Upper lobe of left lung (tissue), 6 donors: ENCODE measurements at regions not wholly inside any gene's neighbourhood (a gene's known extent, or its start where the extent isn't known, plus 50 kb on each side); places are given as distances from the start of the nearest gene placed in this dataset.

Experiments used
- ATAC-seq, 2 donors: fragments of 200-7000 bp; cut with Tn5 transposase; one replicate each; pipeline ENCODE4 v1.9.1; 2022; ENCODE audit warnings: mild to moderate bottlenecking in 2 of 2, moderate library complexity in 2 of 2; ENCODE audit not compliant: low FRiP score in 2 of 2
- DNase-seq, 2 donors: peaks; one replicate each; pipeline ENCODE4 v3.0.0-alpha.2; 2019 to 2020
- H3K27ac ChIP-seq, 4 donors: fragments of 200-600 bp; sonication (generic); one replicate each; pipeline ENCODE4 v1.5.1; 2016 to 2019
- H3K27me3 ChIP-seq, 4 donors: fragments of 200-600 bp; sonication (generic); one replicate each; pipeline ENCODE4 v1.5.1; 2017 to 2019
- H3K36me3 ChIP-seq, 4 donors: fragments of 200-600 bp; sonication (generic); one replicate each; pipeline ENCODE4 v1.5.1; 2016 to 2019
- H3K4me1 ChIP-seq, 4 donors: fragments of 200-600 bp; sonication (generic); one replicate each; pipeline ENCODE4 v1.5.1; 2018 to 2019
- H3K4me3 ChIP-seq, 4 donors: fragments of 200-600 bp; sonication (generic); one replicate each; pipeline ENCODE4 v1.5.1; 2017 to 2019; ENCODE audit warnings: mild to moderate bottlenecking in 2 of 4, moderate library complexity in 1 of 4
- H3K9me3 ChIP-seq, 4 donors: fragments of 200-600 bp; sonication (generic); one replicate each; pipeline ENCODE4 v1.5.1; 2018 to 2019
- EP300 ChIP-seq, 4 donors: sonication (generic); formaldehyde crosslinking; IDR thresholded peaks; one replicate each; pipeline ENCODE4 v1.5.1; 2017; ENCODE audit warnings: antibody characterized with exemption in 4 of 4, control low read depth in 2 of 4
- POLR2A ChIP-seq, 4 donors: fragments of 450-650 bp; IDR thresholded peaks; one replicate each; pipeline ENCODE4 v1.5.1; 2016 to 2017; ENCODE audit warnings: antibody characterized with exemption in 4 of 4, mild to moderate bottlenecking in 2 of 4
- POLR2AphosphoS5 ChIP-seq, 2 donors: sonication (generic); formaldehyde crosslinking; IDR thresholded peaks; one replicate each; pipeline ENCODE4 v1.5.1; 2017; ENCODE audit warnings: antibody characterized with exemption in 2 of 2
- WGBS, 2 donors: methylation state at CpG; one replicate each; pipeline ENCODE4 v1.1.5; 2017 to 2018; 5-methylcytosine and 5-hydroxymethylcytosine counted together
- TF ChIP-seq, protein P1 (sequence below), 6 experiments: fragments of 450-650 bp in 4 of 6; fragments of 200-600 bp in 2 of 6; sonication (generic) in 2 of 6; IDR thresholded peaks; one replicate each; pipeline ENCODE4 v1.5.1; 2016 to 2019; ENCODE audit warnings: antibody characterized with exemption in 6 of 6
- donor health status: DM: no; HTN: no; CAD: no; lungs with moderate emphysema.
- donor health status: DM: no; HTN: yes; CAD: no; lungs with severe emphysema.

GRCh38 chr3:166100730-166101129, 263.5 kb upstream of the BCHE start:
- no peaks in the 10 kb centered on the region for H3K27me3 ChIP-seq
- ATAC-seq: no peak
- TF ChIP-seq EP300 (IDR thresholded peaks at IDR 0.05) (no peak), POLR2AphosphoS5 (IDR thresholded peaks at IDR 0.05) (no peak), POLR2A (IDR thresholded peaks at IDR 0.05) (no peak)
- TF ChIP-seq, protein P1, sequence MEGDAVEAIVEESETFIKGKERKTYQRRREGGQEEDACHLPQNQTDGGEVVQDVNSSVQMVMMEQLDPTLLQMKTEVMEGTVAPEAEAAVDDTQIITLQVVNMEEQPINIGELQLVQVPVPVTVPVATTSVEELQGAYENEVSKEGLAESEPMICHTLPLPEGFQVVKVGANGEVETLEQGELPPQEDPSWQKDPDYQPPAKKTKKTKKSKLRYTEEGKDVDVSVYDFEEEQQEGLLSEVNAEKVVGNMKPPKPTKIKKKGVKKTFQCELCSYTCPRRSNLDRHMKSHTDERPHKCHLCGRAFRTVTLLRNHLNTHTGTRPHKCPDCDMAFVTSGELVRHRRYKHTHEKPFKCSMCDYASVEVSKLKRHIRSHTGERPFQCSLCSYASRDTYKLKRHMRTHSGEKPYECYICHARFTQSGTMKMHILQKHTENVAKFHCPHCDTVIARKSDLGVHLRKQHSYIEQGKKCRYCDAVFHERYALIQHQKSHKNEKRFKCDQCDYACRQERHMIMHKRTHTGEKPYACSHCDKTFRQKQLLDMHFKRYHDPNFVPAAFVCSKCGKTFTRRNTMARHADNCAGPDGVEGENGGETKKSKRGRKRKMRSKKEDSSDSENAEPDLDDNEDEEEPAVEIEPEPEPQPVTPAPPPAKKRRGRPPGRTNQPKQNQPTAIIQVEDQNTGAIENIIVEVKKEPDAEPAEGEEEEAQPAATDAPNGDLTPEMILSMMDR (IDR thresholded peaks at IDR 0.05): no peak
- WGBS, 2 donors: 85 to 95% methylated on average over 1 of the region's 1 CpG
- H3K4me3 ChIP-seq: no peak overlapping the region
- no peaks in the 10 kb centered on the region for H3K4me1 ChIP-seq
- no peak for DNase-seq
- H3K36me3 ChIP-seq: no peaks in the 10 kb centered on the region
- no peaks in the 10 kb centered on the region for H3K9me3 ChIP-seq
- H3K27ac ChIP-seq: no peak overlapping the region

DNA sequence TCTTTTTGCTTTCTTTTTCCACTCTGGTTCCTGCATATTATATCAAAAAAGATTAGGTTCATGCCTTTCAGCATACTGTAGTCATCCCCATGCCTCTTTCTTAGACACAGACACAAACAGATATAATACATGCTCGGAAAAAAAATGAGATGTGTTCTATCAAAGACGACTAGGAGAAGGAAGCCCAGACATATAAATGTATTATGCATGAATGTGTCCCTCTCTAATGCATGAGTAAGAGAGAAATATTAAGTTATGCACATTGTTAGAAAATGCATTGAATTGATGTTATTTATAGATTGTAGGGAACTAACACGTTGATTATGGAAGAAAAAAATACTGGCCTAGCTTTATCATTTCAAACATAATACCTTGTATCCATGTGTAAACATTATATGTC, 252.4 kb upstream of the BCHE start:
- no peak for ATAC-seq
- WGBS, 2 donors: 80% methylated on average over 3 of the region's 3 CpGs
- Histone ChIP-seq H3K4me1 (no peaks in the 10 kb centered on the region), H3K9me3 (no peaks in the 10 kb centered on the region), H3K27me3 (no peaks in the 10 kb centered on the region), H3K4me3 (no peak overlapping the region), H3K36me3 (no peaks in the 10 kb centered on the region), H3K27ac (no peak overlapping the region)
- TF ChIP-seq, protein P1 (IDR thresholded peaks at IDR 0.05): no peak
- no peak for TF ChIP-seq EP300 (IDR thresholded peaks at IDR 0.05)
- TF ChIP-seq POLR2A (IDR thresholded peaks at IDR 0.05): no peak
- TF ChIP-seq POLR2AphosphoS5 (IDR thresholded peaks at IDR 0.05): no peak
- no peak for DNase-seq

DNA sequence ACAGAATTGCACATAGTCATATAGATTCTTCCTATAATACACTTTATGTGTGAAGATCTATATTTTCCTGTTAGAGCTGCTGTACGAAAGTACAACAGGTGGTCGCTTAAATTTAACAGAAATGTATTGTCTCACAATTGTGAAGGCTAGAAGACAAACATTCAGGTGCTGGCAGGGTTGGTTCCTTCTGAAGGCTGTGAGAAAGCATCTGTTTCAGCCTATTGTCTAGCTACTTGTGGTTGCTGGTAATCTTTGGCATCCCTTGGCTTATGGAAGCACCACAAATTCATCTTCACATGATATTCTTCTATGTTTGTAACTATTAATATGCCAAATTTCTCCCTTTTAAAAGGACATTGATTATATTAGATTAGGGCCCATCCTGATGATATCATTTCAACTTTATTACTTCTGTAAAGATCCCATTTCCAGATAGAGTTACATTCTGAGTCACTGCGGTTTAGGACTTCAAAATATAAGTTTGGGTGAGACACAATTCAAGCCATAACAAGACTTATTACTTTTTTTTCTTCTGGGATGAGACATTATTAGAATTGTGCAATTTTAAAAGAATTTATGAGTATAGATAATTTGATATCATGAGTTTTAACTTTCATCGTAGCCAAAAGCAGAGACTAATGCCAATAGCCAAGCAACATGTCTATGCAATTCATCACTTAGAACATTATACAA, 248.1 kb upstream of the BCHE start:
- no peaks in the 10 kb centered on the region for H3K36me3 ChIP-seq
- ATAC-seq (no peak), DNase-seq (no peak)
- no peak for TF ChIP-seq EP300 (IDR thresholded peaks at IDR 0.05)
- no peak for TF ChIP-seq POLR2A (IDR thresholded peaks at IDR 0.05)
- no peak for TF ChIP-seq POLR2AphosphoS5 (IDR thresholded peaks at IDR 0.05)
- TF ChIP-seq, protein P1 (IDR thresholded peaks at IDR 0.05): no peak
- H3K9me3 ChIP-seq: no peaks in the 10 kb centered on the region
- no peak overlapping the region for H3K27ac ChIP-seq
- H3K4me3 ChIP-seq: no peak overlapping the region
- 86 to 92% methylated on average over 4 of the region's 4 CpGs for WGBS, 2 donors
- no peaks in the 10 kb centered on the region for H3K27me3 ChIP-seq
- H3K4me1 ChIP-seq: no peaks in the 10 kb centered on the region

GRCh38 chr3:166080096-166080495, 242.9 kb upstream of the BCHE start:
- 82 to 83% methylated on average over 2 of the region's 2 CpGs for WGBS, 2 donors
- Histone ChIP-seq H3K27ac (no peak overlapping the region), H3K36me3 (no peaks in the 10 kb centered on the region), H3K4me1 (no peaks in the 10 kb centered on the region), H3K4me3 (no peak overlapping the region), H3K9me3 (no peaks in the 10 kb centered on the region), H3K27me3 (no peaks in the 10 kb centered on the region)
- ATAC-seq (no peak), DNase-seq (no peak)
- TF ChIP-seq POLR2A (IDR thresholded peaks at IDR 0.05) (no peak), POLR2AphosphoS5 (IDR thresholded peaks at IDR 0.05) (no peak), EP300 (IDR thresholded peaks at IDR 0.05) (no peak)
- TF ChIP-seq, protein P1 (IDR thresholded peaks at IDR 0.05): no peak

GRCh38 chr3:166071831-166072230, 234.6 kb upstream of the BCHE start:
- H3K27ac ChIP-seq: no peak overlapping the region
- no peaks in the 10 kb centered on the region for H3K36me3 ChIP-seq
- H3K27me3 ChIP-seq: no peaks in the 10 kb centered on the region
- no peak for ATAC-seq
- no peaks in the 10 kb centered on the region for H3K9me3 ChIP-seq
- H3K4me3 ChIP-seq: no peak overlapping the region
- no peaks in the 10 kb centered on the region for H3K4me1 ChIP-seq
- no peak for DNase-seq
- TF ChIP-seq EP300 (IDR thresholded peaks at IDR 0.05) (no peak), POLR2A (IDR thresholded peaks at IDR 0.05) (no peak), POLR2AphosphoS5 (IDR thresholded peaks at IDR 0.05) (no peak)
- TF ChIP-seq, protein P1 (IDR thresholded peaks at IDR 0.05): no peak
